Retinal pigment epithelial cell (primary cell): ENCODE measurements at regions not wholly inside any gene's neighbourhood (a gene's known extent, or its start where the extent isn't known, plus 50 kb on each side); places are given as distances from the start of the nearest gene placed in this dataset.
A peak's percentile ranks its signal among the peaks of the same experiment; 100 is the strongest.
"Not testable (repeated sequence)": the region's sequence is repeated elsewhere in the genome, so short reads cannot be mapped to it uniquely, and the experiment has no call there.

ENCODE experiments used
- DNase-seq: peaks from one replicate; pipeline ENCODE4 v3.0.0-alpha.2; 2010; ENCODE audit warnings: low read depth
- H3K4me3 ChIP-seq: 2 replicates; pipeline ENCODE4 v1.5.1; 2011; ENCODE audit warnings: mild to moderate bottlenecking, low read length, control low read depth, moderate library complexity
- CTCF ChIP-seq: conservative IDR thresholded peaks from 2 replicates; pipeline ENCODE4 v1.5.1; 2011; ENCODE audit warnings: low read depth, low read length, control low read depth, inconsistent platforms

- DNase-seq = no peak
- no peak for TF ChIP-seq CTCF
- H3K4me3 ChIP-seq = no peak overlapping the region
Observed at GRCh38 chr2:53216805-53217204, 550.8 kb upstream of the CHAC2 start.

- TF ChIP-seq CTCF = no peak
- DNase-seq = no peak
- no peak overlapping the region for H3K4me3 ChIP-seq
Observed at GRCh38 chr2:53212576-53212975, 555.0 kb upstream of the CHAC2 start.

- DNase-seq = no peak
- no peak overlapping the region for H3K4me3 ChIP-seq
- TF ChIP-seq CTCF = no peak
Observed at GRCh38 chr2:53211201-53211774, 556.3 kb upstream of the CHAC2 start.

GRCh38 chr2:53210538-53210937 lies 557.1 kb upstream of the CHAC2 start:
- H3K4me3 ChIP-seq = no peak overlapping the region
- TF ChIP-seq CTCF = peak; percentile 34
- DNase-seq = no peak

- no peak for DNase-seq
- H3K4me3 ChIP-seq = no peak overlapping the region
- no peak for TF ChIP-seq CTCF
Observed at GRCh38 chr2:53209679-53210458, 557.7 kb upstream of the CHAC2 start.

GRCh38 chr2:53208815-53209214 lies 558.8 kb upstream of the CHAC2 start:
- no peak overlapping the region for H3K4me3 ChIP-seq
- no peak for DNase-seq
- no peak for TF ChIP-seq CTCF

- H3K4me3 ChIP-seq, DNase-seq: not testable (repeated sequence)
Observed at GRCh38 chr2:53206226-53206625, 561.4 kb upstream of the CHAC2 start.
